Mesenteric fat pad (tissue), 1 donor: ENCODE measurements at regions not wholly inside any gene's neighbourhood (a gene's known extent, or its start where the extent isn't known, plus 50 kb on each side); places are given as distances from the start of the nearest gene placed in this dataset.

Source experiments
- DNase-seq: peaks from one replicate; pipeline ENCODE4 v3.0.0-alpha.2; 2020; ENCODE audit warnings: low spot score
- donor health status: DM: yes; HTN: yes; CAD: no.

DNA sequence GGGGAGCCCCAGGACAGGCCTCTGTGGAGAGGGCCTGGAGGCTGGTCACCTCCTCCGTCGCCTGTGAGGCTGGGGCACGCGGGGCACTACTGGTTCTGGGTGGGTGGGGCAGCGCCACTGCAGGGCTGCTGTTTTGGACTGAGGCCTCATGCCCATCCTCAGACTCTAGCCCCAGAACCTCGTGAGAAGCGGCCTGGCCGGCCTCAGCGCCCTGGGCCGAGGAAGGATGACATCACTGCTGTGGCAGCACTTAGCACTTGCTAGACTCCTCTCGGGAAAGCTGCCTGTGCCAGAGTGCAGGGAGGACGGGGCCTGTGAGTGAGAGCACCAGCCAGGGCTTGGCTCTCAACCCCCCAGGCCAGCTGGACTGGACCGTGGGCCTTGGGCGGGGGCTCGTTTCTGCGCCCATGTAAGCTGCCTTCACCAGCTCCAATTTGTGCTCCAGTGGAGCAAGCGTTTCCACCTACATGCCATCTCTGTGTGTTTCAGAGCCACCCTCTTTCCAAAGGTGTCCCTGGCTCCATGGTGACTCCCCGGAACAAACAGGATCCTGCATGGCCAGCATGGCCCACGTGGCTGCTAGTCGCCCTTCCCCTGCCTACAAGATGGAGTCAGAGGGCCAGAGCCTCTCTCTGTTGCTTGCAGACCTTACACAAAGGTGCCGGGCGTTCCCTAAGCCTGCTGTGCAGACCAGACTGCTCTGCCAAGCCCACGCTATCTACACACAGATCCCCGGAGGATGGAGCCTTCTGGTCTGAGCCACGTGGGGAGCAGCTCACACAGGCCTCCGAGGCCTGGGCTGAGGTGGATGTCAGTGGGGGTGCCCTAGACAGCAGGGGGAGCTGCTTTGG lies 102.9 kb downstream of the CTTN start:
- no peak for DNase-seq

DNA sequence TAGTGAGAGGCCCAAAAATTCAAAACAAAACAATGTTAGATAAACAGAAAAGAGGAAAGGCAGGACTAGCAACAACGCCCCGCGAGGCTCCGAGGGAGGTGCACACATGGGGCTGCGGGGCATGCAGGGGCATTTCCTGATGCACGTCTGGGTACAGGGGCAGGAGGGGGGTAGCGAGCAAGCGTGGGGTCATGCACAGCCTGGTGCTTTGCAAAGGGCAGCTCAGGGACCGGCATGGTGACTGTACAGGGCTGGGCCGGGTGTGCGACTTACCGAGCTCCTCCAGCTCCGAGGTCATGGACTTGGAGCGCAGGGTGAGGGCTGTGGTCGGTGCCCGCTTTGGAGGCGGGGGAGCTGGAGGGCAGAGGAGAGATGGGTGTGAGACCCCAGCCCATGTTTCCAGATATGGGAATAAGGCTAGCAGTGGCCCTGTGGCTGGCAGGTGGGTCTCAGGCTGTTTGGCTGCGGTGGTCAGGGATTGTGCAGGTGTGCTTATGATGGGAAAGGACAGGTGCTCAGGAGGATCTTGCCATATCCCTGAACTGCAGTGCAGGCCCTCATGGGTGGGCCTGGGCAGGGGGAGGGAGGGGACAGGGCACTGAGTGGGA lies 103.7 kb downstream of the CTTN start:
- no peak for DNase-seq

DNA sequence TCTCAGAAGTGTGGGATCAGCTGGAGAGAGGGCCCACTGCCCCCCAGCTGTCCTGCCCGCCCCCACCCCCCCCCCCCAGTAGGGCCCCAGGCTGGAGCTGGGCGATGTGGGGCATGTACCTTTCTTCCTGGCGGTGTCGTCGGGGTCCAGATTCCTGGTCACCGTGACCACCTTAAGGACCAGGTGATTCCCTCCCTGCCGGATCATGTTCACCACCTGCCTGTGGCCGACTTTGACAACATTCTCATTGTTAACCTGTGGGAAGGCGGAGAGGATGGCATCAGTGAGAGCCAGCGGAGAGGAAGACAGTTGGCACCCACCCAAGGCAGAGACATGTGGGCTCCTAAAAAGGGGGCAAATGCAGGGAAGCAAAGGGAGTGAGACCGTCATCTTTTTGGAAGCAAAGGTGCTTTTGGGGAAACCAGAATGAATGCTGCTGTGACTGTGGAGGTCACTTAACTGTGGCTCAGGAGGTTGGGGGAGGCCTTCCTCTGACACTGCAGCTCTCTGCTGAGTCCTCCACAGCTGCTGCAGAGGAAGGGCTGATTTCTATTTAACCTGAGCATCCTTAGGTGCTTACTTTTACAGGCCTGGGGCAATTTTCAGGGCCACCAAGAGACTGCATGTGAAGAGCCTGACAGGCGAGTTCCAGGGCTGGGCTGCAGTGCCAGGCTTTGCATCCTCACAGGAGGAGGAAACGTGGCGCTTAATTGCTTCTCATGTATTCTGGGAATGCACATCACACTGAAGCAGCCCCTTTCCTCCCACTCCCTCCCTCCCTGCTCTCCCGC lies 104.5 kb downstream of the CTTN start:
- no peak for DNase-seq

- no peak for DNase-seq
Measured at GRCh38 chr11:70503468-70504221, 105.3 kb downstream of the CTTN start.

DNA sequence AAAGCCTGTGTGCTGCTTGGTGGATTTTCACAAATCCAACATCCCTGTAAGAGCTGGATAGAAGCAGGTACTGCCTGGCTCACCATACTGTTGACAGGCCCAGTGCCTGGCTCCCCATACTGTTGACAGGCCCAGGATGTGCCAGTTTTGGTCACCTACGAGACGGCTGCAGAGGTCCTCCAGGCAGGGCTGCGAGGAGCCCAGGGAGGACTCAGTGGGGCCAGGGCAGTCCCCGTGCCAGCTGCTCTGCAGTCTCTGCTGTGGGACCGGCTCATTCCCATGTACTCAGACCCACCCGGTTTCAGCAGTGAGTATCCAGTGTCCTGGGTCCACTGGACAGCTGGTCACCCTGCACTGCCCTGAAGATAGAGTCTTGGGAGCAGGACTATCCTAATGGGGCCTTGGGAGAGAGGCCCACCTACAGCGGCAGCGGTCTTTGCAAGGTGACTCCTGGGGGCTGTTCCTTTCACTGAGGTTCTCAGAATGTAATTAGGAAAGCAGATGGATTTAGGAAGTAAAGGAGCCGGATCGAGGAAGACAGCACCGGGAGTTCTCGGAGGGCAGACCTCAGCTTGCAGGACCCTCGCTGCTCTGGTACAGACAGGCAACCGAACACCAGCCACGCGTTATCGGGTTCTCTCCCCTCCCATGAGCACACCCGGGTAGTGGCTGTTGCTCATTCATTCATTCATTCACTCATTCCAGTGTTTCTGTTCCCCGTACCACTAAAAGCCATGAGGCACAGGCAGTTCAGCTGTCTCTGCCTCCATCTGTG lies 106.1 kb downstream of the CTTN start:
- DNase-seq = no peak

GRCh38 chr11:70505331-70505731 lies 107.0 kb downstream of the CTTN start:
- no peak for DNase-seq

DNA sequence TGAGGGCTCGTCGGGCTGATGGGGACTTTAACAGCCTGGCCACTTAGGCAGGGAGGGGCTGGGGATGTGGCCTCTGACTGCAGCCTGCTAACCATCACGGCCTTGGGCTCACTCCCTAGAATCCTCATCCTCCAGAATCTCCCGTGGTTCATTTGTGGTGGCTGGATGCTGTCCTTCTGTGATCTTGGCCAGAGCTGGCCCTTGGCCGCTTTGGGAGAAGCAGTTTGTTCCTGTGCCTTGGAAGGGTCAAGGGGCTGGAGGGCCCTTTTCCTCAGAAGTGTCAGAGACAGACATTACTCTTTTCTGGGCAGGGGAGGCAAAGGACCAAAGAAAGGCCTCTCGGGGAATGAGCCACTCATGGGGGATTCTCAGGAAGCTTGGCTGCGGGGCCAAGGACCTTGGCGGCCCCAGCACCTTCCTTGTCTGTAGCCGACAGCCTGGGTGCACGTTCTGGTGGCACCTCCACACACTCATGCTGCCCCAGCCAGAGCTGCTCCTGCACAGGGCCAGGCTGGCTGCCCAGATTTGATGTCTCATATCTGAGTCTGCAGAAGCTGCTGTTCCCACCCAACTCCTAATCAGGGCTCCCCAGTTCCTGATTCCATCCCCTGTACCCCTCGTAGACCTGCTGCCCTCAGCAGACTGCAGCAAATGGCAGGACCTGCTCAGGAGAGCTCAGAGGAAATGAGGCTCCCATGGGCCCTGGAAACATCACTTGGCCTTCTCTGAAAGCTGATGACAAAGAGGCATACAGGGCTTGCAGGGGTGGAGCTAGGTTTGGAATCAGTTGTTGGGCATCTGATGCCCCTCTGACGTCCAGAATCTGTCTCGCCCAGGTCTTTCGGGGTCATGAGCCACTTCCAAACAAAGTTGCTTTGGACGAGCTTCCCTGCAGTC lies 107.7 kb downstream of the CTTN start:
- no peak for DNase-seq

GRCh38 chr11:70506658-70506970 lies 108.3 kb downstream of the CTTN start:
- no peak for DNase-seq

GRCh38 chr11:70506986-70507385 lies 108.7 kb downstream of the CTTN start:
- DNase-seq = no peak

GRCh38 chr11:70507466-70508230 lies 109.3 kb downstream of the CTTN start:
- no peak for DNase-seq

DNA sequence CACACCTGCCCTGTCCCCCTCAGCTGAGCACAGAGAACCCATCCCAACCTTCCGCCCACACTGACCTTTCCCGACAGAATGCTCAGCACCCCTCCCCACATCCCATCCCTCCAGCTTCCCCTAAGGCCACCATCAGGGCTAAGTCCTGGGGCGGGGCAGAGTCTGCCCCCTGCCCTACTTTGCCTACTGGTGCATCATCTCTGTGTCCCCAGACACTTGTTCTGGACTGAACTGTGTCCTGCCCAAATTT lies 109.8 kb downstream of the CTTN start:
- DNase-seq = no peak

DNA sequence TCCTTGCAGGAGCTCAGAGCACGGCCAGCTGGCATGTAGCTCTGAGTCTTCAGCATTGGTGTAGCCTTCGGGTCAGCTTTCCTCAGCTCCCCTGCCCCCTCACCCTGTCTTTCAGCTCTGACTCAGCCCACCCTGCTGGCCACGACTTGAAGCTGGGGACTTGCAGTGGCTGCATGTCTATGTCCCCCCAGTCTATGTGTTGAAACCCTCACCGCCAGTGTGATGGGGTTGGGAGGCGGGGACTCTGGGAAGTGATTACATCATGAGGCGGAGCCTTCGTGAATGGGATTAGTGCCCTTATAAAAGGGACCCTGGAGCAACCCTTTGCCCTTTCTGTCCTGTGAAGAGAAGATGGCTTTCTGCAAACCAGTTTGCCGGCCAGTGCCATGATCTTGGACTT lies 111.1 kb downstream of the CTTN start:
- DNase-seq = no peak

DNA sequence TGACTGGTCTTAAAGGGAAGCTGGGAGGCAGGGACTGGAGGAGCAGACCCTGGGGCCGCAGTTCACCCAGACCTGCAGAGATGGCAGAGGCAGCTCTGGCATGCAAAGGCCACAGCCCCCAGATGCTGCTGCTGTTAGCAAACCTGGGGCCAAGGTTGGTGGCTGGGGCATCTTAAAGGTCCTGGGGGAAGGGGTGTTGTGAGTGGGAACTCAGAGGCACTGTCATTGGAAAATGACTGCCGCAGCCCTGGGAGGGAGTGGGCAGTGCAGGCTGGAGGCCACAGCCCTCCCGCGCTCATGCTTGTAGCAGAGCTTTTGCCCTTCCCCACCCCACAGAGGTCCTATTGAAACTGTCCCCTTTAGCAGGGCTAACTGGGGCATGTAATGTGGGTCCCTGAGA lies 111.8 kb downstream of the CTTN start:
- DNase-seq = no peak

DNA sequence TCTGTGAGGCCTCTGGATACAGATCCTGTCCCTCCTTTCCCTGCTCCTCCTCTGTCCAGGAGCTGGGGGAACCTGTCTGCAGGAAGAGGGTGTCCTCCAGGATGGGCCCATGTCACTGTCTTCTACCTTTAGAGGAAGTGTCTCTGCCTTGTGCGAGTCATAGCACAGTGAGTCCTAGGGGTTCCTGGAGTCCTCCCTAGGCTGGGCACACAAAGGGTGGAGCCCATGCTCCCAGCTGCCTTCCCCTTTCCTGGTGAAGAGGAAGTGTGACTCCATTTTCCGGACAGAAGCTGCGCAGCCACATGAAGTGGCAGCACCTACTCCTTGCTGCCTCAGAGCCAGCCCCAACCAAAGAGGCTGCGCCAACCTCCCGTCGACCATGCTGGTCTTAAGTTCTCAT lies 112.2 kb downstream of the CTTN start:
- DNase-seq = no peak

GRCh38 chr11:70511345-70511744 lies 113.0 kb downstream of the CTTN start:
- DNase-seq = no peak

DNA sequence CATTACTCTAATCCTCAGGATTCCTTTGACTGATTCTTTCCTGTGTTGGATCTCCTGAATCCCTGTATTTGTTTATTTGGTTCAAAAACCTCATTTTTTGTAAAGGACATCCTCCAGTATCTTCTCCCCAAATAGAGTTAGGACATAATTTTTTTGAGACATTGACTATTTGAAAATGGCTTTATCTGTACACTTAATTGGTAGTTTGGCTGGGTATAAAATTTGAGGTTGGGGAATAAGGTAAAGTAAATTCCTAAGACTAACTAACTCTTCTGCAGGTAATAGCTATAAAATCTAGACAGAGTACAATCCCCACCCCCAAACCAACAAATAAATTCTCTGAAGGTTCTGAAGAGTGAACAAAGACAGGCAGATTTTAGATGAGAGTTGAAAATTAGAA lies 114.4 kb downstream of the CTTN start:
- DNase-seq = no peak

GRCh38 chr11:70517203-70517602 lies 118.9 kb downstream of the CTTN start:
- no peak for DNase-seq

GRCh38 chr11:70517988-70518907 lies 119.9 kb downstream of the CTTN start:
- DNase-seq = no peak
